AG09319 (cell line): ENCODE measurements at regions not wholly inside any gene's neighbourhood (a gene's known extent, or its start where the extent isn't known, plus 50 kb on each side); places are given as distances from the start of the nearest gene placed in this dataset.

Experiments
- DNase-seq: peaks from one replicate; pipeline ENCODE4 v3.0.0-alpha.2; 2010; ENCODE audit warnings: low read depth; ENCODE audit errors: extremely low read depth
- TF ChIP-seq, protein P1 (sequence below): IDR thresholded peaks from 2 replicates; pipeline ENCODE4 v1.5.1; 2011; ENCODE audit warnings: low read depth, mild to moderate bottlenecking, inconsistent platforms, low read length, moderate library complexity

DNA sequence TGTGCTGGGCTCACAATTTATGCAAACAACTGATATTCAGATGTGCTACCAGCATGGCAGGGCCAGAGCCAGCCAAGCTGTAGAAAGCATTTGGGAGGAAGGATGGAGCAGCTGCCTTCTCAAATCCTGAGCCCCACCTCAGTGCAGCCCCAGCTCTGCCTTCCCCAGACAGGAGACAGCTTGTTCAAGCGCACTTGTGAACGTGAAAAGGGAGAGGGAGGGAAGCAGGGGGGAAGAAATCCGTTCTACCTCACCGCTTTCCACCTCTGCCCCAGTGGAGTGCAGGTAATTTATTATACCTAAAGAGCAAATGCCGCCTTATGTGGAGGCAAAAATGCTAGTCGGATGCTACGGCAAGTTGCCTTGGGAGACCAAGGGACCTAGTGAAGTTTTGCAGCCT lies 66.0 kb upstream of the SLC14A2 start:
- DNase-seq, result no peak
- TF ChIP-seq, protein P1, sequence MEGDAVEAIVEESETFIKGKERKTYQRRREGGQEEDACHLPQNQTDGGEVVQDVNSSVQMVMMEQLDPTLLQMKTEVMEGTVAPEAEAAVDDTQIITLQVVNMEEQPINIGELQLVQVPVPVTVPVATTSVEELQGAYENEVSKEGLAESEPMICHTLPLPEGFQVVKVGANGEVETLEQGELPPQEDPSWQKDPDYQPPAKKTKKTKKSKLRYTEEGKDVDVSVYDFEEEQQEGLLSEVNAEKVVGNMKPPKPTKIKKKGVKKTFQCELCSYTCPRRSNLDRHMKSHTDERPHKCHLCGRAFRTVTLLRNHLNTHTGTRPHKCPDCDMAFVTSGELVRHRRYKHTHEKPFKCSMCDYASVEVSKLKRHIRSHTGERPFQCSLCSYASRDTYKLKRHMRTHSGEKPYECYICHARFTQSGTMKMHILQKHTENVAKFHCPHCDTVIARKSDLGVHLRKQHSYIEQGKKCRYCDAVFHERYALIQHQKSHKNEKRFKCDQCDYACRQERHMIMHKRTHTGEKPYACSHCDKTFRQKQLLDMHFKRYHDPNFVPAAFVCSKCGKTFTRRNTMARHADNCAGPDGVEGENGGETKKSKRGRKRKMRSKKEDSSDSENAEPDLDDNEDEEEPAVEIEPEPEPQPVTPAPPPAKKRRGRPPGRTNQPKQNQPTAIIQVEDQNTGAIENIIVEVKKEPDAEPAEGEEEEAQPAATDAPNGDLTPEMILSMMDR, result no peak

DNA sequence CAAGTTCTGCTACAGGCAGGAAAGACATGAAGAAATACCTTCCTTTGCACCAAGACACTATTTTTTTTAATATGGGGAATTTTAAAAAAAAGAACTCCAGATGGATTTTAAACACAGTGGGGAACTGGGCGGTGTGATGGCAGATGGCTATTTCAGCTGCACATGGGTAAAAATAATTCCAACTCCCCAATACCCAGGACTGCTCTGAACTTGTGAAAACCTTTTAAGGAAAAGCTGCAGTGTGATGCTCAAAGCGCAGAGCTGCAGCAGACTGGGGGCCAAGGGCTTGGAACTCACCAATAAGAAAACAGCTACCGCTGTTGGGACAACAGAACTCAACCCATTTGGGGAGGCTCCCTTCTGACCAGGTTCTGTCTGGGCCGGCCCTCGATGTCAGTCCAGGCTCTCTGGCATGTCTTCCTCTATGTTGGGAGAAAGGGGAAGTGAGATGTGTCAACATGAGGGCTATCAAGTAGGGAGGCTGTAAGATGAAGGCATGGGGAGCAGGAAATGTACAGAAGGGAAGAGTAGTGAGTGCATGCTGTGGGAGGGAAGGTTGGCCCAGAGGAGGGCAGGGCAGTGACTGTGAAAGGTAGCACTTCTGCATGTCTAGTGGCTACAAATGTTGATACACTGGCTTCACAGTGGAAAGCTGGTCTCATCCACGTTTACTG lies 64.0 kb upstream of the SLC14A2 start:
- DNase-seq, result no peak

DNA sequence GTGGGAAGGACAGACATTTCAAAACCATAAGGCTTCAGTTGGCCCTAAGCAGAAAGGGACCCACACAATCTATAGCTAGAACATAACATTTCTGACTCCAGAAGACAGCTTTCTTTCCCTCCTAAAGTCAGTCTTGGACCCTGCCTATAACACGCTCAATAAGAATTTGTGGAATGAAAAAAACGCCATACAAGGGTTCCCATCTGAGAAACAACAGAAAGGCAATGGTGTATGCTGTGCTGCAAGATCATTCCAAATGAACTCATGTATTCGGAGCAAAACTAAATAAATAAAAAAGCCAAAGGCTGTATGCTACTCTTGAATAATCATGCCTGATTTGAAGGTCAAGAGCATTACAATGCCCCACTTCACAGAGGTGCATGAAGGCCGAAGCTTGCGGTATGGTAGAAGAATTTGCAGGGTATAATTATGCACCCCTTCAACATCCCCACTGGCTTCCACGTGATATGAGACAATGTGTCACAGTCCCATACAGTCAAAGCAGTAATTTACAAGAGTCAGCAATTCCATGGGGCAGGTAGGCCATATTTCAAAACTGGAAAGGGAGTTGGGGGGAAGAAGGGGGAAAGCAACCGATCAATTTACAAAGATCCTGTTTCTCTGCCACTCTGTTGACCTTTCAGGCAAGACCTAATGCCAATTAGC lies 61.4 kb upstream of the SLC14A2 start:
- TF ChIP-seq, protein P1, result no peak
- no peak for DNase-seq

More for the DNA sequence above, 64.0 kb upstream of the SLC14A2 start:
- TF ChIP-seq, protein P1, result no peak

DNA sequence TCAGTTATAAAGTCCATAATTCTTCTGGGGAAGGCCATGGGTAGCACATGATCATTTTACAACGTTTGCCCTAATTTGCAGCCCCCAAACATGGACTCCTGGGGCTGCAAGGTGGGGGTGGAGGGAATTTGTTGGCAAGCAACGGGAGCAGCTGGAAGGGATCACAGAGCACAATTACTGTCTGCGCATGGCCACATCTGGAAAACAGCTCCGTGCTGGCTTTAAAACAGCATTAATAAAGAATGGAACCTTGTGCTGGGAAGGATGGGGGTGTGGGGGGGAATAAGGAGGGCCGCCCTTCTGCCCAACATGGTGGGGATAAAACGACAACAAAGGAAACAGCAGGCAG lies 60.9 kb upstream of the SLC14A2 start:
- TF ChIP-seq, protein P1, result no peak
- DNase-seq, result no peak

DNA sequence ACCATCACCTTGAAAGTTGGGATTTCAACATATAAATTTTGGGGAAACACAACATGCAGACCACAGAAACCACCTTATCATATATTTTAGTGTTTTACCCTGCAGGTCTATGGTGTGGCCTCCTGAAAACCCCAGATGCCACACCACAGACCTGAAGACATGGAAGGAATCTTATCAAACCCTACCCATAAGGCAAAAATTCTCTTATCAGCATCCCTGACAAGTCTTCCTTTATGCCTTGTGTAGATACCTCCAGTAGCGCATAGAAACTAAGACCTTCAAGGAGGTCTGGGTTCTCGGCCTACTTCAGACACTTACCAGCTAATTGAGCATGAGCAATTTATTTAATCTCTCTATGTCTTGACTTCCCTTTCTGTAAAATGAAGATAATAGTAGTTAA lies 59.1 kb upstream of the SLC14A2 start:
- TF ChIP-seq, protein P1, result no peak

DNA sequence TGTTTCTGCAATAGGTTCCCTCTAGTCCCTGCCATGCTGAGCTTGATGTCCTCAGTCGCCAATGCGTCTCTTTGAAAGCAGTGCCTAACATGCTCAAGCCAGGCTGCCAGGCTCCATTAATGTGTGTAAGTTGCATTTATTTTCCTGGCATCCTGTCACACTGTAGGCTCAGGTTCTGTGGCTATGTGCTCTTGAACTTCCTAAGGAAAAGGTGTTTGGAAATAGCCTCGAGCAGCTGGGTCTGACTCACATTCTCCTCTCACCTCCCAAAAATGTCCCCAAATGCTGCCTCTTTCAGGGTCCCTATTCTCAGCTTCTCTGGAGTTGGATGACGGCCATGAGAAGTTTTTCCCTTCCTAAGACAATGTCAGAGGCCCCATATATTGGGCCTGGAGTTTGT lies 58.0 kb upstream of the SLC14A2 start:
- TF ChIP-seq, protein P1, result no peak
- no peak for DNase-seq

More for the DNA sequence above, 59.1 kb upstream of the SLC14A2 start:
- no peak for DNase-seq

DNA sequence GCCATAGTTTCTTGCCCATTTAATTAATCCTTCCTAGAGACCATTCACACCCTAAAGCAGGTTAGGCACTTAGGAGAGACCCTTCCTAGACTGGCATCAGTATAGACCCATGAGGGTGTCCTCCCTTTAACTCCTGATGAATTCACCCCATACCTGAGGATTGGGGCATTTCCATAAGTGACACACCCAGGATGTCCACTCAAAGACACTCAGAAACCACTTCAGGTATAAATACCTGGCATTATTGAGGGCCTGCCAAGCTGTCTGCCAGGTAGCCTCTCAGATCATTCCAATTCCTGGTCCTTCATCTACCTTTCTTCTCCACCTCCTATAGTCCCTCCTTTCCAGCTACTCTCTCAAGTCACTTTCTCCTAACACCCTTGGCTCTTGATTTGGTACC lies 57.5 kb upstream of the SLC14A2 start:
- DNase-seq, result no peak
- TF ChIP-seq, protein P1, result no peak
